ENCODE measurements at regions not wholly inside any gene's neighbourhood (a gene's known extent, or its start where the extent isn't known, plus 50 kb on each side); places are given as distances from the start of the nearest gene placed in this dataset.

- no peak for DNase-seq (ENCODE audit: low read depth)
Measured at GRCh38 chr2:177020524-177021119, 192.0 kb upstream of the HNRNPA3 start.

GRCh38 chr2:177021706-177022343 is 190.8 kb upstream of the HNRNPA3 start:
- DNase-seq (ENCODE audit: low read depth), result no peak

- no peak for DNase-seq (ENCODE audit: low read depth)
Measured at GRCh38 chr2:177024765-177025164, 187.8 kb upstream of the HNRNPA3 start.

- DNase-seq (ENCODE audit: low read depth), result no peak
Measured at GRCh38 chr2:177026253-177026652, 186.3 kb upstream of the HNRNPA3 start.

- DNase-seq (ENCODE audit: low read depth), result no peak
Measured at GRCh38 chr2:177026956-177027355, 185.6 kb upstream of the HNRNPA3 start.

GRCh38 chr2:177028296-177028695 is 184.3 kb upstream of the HNRNPA3 start:
- no peak for DNase-seq (ENCODE audit: low read depth)

- DNase-seq (ENCODE audit: low read depth), result no peak
Measured at GRCh38 chr2:177029075-177029474, 183.5 kb upstream of the HNRNPA3 start.

- no peak for DNase-seq (ENCODE audit: low read depth)
Measured at GRCh38 chr2:177029501-177029900, 183.1 kb upstream of the HNRNPA3 start.

GRCh38 chr2:177029901-177030300 is 182.7 kb upstream of the HNRNPA3 start:
- no peak for DNase-seq (ENCODE audit: low read depth)

GRCh38 chr2:177030451-177031105 is 182.0 kb upstream of the HNRNPA3 start:
- DNase-seq (ENCODE audit: low read depth), result no peak

GRCh38 chr2:177031438-177032180 is 181.0 kb upstream of the HNRNPA3 start:
- DNase-seq (ENCODE audit: low read depth), result no peak

- DNase-seq (ENCODE audit: low read depth), result no peak
Measured at GRCh38 chr2:177036747-177037146, 175.8 kb upstream of the HNRNPA3 start.

- no peak for DNase-seq (ENCODE audit: low read depth)
Measured at GRCh38 chr2:177037569-177037968, 175.0 kb upstream of the HNRNPA3 start.

GRCh38 chr2:177038787-177039484 is 173.7 kb upstream of the HNRNPA3 start:
- DNase-seq (ENCODE audit: low read depth), result no peak

- DNase-seq (ENCODE audit: low read depth), result no peak
Measured at GRCh38 chr2:177042311-177042710, 170.3 kb upstream of the HNRNPA3 start.

GRCh38 chr2:177044671-177045070 is 167.9 kb upstream of the HNRNPA3 start:
- DNase-seq (ENCODE audit: low read depth), result no peak

GRCh38 chr2:177048981-177049380 is 163.6 kb upstream of the HNRNPA3 start:
- no peak for DNase-seq (ENCODE audit: low read depth)

- DNase-seq (ENCODE audit: low read depth), result no peak
Measured at GRCh38 chr2:177051278-177051677, 161.3 kb upstream of the HNRNPA3 start.

GRCh38 chr2:177052471-177052870 is 160.1 kb upstream of the HNRNPA3 start:
- no peak for DNase-seq (ENCODE audit: low read depth)

GRCh38 chr2:177053038-177053437 is 159.6 kb upstream of the HNRNPA3 start:
- no peak for DNase-seq (ENCODE audit: low read depth)

GRCh38 chr2:177053716-177054115 is 158.9 kb upstream of the HNRNPA3 start:
- DNase-seq (ENCODE audit: low read depth), result no peak

GRCh38 chr2:177056481-177056929 is 156.1 kb upstream of the HNRNPA3 start:
- no peak for DNase-seq (ENCODE audit: low read depth)

Data from stimulated activated CD8-positive, alpha-beta memory T cell treated with anti-CD3 and anti-CD28 coated beads, Interleukin-7, amount 100 ng/mL, for 24 hours (primary cell).